ENCODE measurements at regions not wholly inside any gene's neighbourhood (a gene's known extent, or its start where the extent isn't known, plus 50 kb on each side); places are given as distances from the start of the nearest gene placed in this dataset.

- TF ChIP-seq CTCF (IDR thresholded peaks at IDR 0.05) (no peak), POLR2AphosphoS5 (IDR thresholded peaks at IDR 0.05; ENCODE audit: insufficient read depth in 1 of 2, low read depth in 1 of 2) (no peak), POLR2A (IDR thresholded peaks at IDR 0.05) (no peak)
These were observed 487.4 kb downstream of the PRDM9 start for GRCh38 chr5:23994581-23995370.
